Midbrain (tissue), 1 donor: ENCODE measurements at regions not wholly inside any gene's neighbourhood (a gene's known extent, or its start where the extent isn't known, plus 50 kb on each side); places are given as distances from the start of the nearest gene placed in this dataset.

Experiments used
- DNase-seq: peaks from one replicate; lab custom pipeline; 2025; lab: John Stamatoyannopoulos, UW

DNA sequence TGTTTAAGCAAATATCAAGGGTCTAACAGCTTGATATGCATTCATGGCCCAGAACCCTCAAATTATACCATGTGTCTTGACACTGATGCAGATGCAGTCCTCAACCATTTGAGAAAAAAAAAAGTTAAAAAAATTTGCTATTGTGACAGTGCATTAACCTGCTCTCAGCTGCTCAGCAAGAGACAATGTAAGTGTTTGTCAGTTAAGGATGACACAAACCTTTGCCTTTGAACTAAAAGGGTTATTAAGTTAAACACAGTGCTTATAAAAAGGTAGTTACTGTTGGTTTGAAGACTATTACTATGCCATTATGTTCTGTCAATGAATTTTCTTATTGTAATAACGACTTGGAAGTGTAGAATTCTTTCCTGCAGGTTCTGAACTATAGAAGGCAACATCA is 655.6 kb upstream of the NEGR1 start:
- DNase-seq = no peak

DNA sequence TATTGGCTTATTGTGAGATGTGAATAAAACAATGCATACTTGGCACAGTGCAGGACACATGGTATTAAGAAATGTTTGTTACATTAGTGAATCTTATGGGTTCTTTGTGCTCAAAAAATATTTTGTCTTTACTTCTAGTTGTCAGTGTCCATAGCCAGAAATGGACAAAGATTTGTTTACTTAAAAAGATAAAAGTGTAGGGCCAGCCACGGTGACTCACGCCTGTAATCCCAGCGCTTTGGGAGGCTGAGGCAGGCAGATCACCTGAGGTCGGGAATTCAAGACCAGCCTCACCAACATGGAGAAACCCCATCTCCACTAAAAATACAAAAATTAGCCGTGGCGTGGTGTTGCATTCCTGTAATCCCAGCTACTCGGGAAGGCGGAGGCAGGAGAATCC is 654.6 kb upstream of the NEGR1 start:
- no peak for DNase-seq

DNA sequence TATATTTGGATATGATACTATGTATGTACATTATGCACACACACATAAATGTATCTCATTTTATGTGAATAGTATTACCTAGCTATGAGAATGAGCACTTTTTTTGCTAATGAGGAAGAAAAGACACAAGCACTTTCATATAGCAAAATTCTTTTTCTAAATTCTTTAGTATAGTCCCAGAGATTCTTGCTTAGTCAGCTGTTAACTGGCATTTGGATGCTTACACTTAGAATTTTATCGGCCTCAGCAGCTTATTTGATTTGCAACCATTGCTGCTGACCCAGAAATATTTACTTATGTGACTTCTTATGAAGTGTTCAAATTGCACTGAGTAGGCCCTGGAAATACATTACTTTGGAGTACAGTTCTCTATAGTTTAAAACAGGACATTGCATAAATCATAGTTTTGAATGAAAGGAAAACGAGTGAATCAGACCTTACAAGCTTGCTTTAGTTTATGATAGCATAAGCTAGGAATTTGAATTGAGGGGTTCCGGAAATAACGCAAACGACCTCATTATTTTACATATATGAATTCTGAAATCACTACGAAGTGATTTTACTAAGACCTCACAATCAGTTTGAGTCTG is 653.9 kb upstream of the NEGR1 start:
- no peak for DNase-seq

DNA sequence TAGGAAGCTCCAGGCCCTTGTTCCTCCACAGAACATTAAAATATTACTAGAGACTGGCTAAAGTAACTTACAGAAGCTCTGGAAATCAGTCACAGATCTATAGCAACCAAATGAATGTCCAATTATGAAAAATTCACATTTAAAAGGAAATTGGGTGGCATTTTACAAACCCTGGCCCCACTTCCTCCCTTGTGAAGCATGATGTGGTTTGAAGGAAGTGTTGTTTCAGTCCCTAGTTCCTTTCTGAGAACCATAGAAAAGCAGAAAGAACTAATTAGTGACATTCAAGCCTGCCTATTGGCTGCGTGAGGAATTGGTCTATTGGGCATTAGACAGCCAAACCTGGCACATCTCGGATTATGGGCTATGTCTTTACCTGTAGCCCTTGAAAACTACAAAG is 649.7 kb upstream of the NEGR1 start:
- DNase-seq = no peak

DNA sequence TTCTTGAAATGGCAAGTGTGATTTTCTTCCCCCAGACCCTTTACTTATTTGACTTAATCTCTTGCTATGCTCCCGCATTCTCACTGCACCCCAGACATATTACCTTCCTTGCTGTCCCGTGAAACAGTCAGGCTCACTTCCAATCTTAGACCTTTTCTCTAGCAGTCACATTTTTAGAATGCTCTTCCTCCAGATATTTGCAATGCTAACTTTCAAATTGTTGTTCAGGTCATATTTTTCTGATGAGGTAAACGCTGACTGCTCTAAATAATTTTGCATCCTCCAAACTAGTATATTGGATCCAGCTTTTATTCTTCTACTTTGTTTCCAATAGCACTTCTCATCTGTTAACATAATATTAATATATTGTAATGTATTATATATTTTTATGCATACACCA is 648.2 kb upstream of the NEGR1 start:
- no peak for DNase-seq

DNA sequence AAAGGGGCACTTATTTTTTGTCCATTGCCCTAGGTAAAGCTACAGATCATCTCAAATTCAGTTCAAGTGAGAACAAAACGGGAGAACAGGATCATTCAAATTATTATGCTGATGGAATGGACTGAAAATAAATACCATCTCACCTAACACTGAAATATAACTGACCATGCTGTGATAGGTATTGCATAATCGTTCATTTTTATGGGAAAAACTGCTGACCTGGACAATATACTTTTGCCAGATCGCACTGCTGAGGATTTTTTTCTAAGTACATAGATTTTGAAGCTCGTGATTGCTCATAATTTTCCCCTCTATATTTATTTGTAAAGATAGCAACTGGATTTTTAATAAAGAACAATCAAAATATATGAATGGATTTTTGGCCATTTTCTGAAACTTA is 636.6 kb upstream of the NEGR1 start:
- DNase-seq = no peak

DNA sequence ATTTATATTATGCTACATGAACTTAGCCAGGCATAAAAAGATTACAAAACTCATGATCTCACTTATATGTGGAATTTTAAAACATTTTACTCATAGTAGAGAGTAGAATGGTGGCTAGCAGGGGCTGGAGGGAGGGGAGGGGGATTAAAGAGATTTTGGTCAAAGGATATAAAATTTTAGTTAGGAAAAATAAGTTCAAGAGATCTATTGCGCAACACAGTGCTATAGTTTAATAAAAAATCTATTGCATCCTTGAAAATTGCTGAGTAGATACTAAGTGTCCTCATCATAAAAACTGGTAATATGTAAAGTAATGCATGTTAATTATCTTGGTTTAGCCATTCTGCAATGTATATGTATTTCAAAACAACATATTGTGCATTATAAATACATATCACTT is 635.6 kb upstream of the NEGR1 start:
- DNase-seq = no peak

DNA sequence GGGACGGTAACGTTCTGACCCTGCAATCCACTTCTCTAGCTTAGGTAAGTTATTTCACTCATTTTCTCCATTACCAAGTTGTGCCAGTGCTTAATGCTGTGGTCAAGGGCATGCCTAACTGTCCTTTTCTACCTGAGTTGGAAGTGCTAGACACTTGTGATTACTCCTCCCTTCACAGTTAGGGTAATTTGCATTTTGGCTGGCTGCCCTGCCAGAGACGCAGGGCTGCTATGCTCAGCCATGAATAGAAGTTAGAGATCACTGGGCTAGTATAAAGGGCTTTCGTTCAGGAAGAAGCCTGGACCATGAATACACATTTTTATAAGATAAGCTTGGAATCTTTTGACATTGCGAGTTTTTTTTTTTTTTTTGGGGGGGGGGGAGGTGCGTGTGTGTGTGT is 633.2 kb upstream of the NEGR1 start:
- no peak for DNase-seq

DNA sequence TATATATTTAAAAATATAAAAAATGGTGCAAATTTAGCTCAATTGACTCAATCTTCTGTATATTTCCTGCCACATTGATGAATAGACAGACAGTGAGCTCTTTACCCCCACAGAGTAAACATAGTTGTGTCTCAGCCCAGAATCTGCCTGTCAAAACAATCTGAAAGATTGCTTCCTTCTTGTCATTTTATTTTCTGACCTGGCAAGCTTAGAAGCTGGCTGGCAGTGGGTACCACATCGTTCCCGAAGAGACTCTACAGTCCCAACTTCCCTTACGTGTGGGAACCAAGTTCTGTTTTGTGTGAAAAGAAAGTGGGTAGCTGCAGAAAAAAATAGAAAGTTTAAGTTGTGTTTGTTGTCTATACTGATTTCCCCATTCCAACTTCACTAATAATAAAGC is 629.3 kb upstream of the NEGR1 start:
- no peak for DNase-seq

DNA sequence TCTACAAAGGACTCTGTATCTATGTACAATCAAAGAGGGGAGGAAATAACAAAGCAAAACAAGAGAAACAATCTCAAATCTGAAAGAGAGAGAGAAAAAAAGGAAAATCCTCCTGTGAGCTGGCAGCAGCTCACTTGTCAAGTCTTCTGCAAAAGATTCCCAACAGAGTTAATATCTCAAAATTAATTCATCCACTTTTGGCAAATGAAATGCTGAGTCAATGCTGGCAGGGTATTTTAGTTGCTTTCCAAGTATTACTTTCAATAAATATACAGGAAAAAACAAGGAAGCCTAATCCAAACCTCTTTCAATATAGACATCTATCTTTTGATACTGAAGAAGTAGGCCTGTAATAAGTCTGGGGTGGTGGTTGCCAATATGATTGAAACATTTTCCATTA is 613.9 kb upstream of the NEGR1 start:
- no peak for DNase-seq

DNA sequence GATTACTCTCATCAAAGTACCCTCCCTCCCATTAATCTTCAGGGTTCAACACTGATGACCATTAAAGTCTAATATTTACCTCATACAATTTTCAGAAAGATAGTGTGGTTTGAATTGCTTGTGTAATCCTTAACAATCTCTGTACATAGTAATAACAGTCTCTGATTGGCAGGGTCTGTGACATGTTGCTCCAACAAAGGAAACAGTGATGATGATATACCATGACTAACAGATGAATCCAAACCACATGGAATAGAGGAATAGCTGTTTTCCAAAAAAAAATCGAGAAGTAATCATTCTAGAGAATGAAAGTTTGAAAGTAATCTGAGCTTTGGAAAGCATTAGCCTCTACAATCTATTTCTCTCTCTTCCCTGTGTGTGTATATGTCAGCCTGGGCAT is 610.1 kb upstream of the NEGR1 start:
- no peak for DNase-seq

DNA sequence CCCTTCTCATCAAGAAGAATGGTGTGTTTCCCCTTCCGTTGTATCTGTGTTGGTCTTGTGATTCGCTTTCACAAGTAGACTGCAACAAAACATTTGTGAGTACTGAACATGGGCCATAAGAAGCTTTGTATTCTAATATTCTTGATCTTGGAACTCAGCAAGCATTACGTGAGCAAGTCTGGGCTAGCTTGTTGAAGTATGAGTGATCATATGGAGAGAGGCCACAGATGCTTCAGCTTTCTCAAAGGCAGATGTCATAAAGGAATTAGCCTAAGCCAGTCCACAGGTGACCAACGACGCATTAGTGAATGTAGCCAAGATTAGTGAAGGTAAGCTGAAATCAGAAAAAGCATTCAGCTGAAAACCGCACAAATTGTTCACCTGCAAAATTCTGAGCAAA is 609.6 kb upstream of the NEGR1 start:
- DNase-seq = no peak

DNA sequence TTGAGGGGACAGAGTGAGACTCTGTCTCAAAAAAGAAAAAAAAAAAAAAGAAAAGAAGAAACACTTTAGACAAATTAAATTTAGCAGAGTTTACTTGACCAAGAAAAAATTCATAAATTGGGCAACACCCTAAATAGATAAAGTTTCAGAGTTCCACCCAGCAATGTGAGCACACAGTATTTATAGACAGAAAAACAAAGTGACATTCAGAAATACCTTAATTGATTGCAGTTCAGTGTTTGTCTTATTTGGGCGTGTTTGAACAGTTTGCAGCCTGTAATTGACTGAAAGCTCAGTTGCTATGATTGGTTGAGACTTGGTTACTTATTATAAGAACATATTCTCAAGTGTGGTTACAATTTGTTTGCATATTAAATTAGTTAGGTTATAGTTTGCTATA is 603.5 kb upstream of the NEGR1 start:
- no peak for DNase-seq

DNA sequence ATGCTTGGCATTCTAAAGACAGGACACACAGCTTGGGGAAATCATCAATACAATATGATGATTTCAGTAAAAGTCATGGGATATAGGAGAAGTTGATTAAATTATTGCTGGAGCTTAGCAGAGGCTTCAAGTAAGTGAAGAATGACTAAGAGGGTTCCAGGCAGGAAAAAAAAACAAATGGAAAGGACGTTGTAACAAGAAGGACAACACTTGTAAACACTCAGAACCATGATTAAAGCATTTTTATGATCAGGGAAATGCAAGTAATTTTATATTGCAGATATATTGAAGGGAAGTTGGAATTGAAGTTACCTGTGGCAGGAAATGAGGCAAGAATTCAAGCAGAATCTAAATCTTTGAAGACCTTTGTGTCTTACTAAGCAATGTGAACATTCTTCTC is 602.7 kb upstream of the NEGR1 start:
- DNase-seq = no peak

DNA sequence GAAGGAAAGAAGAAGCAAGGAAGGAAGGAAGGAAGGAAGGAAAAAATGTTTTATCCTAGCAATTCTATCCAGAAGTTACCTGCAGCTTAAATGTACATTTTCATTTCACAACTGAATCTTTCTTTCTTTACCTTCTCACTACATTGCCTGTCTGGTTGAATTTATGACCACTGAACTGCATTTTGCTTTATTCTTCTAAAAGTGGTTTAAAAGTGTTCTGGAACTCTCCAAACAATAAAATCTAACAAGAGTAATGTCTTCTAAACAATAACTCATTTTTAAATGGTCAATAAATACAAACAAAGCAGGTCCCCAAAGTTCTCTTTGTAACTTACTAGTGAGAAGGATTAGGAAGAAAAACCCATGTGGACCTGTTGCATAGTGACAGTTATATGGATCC is 587.5 kb upstream of the NEGR1 start:
- no peak for DNase-seq

DNA sequence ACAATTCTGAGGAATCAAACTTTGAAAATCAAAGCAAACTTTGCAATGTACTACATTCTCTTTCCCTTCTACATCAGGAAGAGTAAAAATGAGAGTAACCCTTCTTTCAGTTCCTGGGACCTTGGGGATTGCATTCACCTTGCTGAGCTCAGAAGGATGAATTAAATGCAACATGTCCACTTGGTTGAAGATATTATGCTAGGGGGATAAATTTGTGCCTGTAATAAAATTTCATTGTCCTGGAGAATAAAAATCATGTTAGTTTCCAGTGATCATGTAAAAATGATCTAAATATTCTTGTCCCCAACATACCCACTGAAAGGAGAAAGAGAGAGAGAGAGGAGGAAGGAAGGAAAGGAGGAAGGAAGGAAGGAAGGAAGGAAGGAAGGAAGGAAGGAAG is 587.1 kb upstream of the NEGR1 start:
- no peak for DNase-seq

DNA sequence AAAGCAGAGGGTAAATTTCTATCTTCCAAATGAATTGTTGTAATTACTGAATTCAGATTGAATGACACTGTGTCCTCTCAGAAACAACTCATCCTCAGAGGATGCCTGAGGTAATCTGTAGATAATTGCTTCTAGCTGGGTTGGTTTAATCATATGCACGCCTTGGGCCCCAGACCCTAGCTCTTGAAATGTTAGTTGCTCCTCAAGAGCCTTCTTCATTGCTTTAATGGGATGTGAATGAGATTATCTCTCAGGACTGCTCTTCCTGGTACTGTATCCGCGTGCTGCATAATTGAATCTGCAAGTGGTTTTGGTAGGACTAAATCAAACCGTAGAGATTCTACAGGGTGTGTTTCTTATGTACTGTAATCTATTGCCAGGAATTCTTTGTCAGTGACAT is 569.3 kb upstream of the NEGR1 start:
- no peak for DNase-seq

DNA sequence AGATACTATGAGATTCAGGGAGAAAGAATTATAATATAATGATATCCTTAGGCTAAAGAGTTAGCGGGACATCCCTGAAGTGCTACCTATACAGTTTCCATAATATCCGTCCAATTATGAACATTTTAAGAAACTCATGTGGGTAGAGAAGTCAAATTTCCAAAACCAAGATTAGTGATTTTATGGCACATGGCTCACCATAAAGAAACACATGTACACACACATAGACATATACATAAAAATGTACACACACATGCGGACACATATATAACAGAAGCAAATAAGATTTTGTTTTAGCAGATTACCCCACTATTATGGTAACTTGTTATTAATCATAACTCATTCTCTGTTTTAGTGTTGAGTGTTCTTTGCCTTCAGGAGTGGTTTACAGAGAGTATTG is 566.7 kb upstream of the NEGR1 start:
- no peak for DNase-seq

DNA sequence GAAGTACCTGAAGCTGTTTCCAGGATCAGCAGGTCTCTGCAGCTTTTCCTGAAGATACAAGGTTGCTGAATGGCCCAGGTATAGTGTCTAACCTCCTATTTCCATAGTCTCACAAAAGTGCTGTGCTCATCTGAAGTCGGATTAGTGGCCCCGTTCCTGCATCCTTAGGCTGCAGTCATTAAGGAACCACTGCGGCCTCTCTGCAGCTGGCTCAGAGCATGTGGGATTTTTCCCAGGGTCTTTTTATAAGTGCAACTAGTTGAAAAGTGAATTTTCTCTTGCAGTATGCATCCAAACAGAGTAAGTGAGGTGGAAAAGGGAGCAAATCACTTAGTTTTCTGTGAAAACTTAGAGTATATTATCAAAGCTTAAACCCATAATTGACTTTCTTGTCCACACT is 565.3 kb upstream of the NEGR1 start:
- no peak for DNase-seq

DNA sequence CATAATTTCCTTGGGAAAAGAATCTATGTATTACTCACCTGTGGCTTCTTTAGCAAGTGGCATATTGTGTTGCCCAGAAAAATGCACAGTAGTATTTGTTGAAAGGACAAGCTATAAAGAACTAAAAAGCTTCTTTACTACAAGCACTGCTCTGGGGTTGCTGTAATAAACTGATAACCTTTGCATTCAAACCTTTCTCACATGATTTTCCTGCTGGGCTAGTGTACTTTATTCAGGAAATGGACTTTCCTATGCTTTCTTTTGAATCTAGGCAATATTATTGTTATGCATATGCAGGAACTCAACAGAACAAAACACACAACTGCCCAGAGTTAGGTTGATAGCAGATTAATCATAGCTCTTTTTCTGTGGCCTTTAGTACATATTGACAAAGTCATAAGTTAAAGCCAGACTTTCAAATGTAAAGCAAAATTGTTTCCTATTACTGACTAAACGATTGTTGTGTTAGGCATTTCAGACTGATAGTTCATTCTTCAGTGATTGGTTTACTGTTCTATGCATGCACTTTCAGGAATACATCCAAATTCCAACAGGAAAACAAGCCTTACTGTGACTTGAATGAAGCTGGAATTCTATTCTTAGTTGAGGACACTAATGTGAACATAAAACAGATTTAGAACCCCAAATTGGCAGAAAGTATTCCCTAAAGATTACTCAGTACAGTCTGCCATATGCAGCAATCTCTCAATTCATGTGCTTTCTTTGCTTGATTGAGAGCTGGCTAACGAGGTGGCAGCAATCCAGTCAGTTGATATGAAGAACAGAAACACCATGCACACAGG is 564.3 kb upstream of the NEGR1 start:
- DNase-seq = no peak

DNA sequence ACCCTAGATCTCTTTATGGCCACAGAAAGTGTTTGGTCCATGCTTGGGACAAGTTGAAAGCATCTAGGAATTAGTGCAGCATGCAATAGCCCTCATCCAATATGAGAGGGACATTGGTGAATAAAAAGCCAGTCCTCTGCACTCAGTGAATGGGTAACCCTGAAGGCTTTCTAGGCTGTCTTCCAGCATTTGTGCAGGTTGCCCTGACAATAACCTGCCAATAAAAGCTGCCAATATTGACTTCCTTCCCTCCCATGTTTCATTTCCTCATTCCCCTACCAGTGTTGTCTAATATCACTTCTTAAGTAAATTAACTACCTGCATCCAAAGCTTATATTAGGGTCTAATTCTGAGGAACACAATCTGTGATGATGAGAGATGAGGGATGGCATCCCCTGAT is 563.6 kb upstream of the NEGR1 start:
- DNase-seq = no peak

DNA sequence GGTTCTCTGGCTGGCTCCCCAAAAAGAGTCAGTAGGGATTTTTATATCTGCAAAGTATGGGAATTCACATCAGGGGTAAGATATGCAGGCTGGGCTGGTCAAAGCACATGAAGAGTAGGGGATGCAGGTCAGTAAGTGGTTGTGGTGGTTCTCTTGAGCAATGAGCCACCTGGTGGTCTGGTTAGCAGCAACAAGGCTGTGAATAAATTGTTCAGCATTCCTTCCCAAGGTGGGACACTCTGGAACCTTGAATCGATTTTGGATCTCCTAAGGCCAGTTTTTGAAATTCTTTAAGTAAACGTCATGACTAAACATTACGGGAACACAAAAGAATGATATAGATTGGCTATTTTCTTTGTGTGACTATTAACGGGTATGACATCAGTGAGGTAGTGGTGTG is 563.0 kb upstream of the NEGR1 start:
- DNase-seq = no peak

DNA sequence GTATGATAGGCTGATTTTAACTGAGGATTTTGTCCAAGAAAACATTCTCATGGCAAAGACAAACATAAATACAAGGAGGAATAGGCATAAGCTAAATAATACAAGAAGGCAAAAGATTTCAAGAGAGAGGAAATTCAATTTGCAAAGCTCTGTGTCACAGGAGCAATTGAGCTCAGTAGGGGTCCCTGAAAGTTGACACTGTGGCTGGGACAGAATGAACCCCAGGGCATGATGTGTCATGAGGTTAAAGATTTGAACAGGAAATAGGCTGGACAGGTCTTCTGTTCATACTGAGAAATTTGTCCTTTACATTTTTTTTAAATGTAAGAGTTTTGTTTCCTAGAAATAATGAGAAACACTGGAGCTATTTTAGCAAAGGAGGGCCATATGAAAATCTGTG is 555.4 kb upstream of the NEGR1 start:
- no peak for DNase-seq
